HCT116 (cell line): ENCODE measurements at regions not wholly inside any gene's neighbourhood (a gene's known extent, or its start where the extent isn't known, plus 50 kb on each side); places are given as distances from the start of the nearest gene placed in this dataset.

Experiments
- CBX3 ChIP-seq: IDR thresholded peaks from 2 replicates; pipeline ENCODE4 v1.6.1; 2012; ENCODE audit warnings: low read depth
- CTCF ChIP-seq, 3 experiments: fragments of 200-600 bp in 1 of 3; sonication (generic) in 1 of 3; IDR thresholded peaks in 2 of 3; conservative IDR thresholded peaks in 1 of 3; 2 replicates each; pipeline ENCODE4 v1.5.1; 2012 to 2017; ENCODE audit warnings: low read depth in 2 of 3, low read length in 2 of 3, antibody characterized with exemption in 1 of 3, borderline replicate concordance in 1 of 3, control low read depth in 1 of 3, mild to moderate bottlenecking in 1 of 3, mixed read lengths in 1 of 3, mixed run types in 1 of 3, moderate library complexity in 1 of 3; ENCODE audit not compliant: insufficient read depth in 1 of 3
- EZH2 ChIP-seq: fragments of 200-600 bp; sonication (generic); IDR thresholded peaks from 2 replicates; pipeline ENCODE4 v1.6.1; 2017; ENCODE audit warnings: antibody characterized with exemption, mixed run types
- EZH2phosphoT487 ChIP-seq: fragments of 200-600 bp; IDR thresholded peaks from 2 replicates; pipeline ENCODE4 v1.6.1; 2018; ENCODE audit warnings: antibody characterized with exemption, borderline replicate concordance
- FOSL1 ChIP-seq: IDR thresholded peaks from 2 replicates; pipeline ENCODE4 v1.6.1; 2012; ENCODE audit warnings: low read depth
- JUND ChIP-seq: IDR thresholded peaks from 2 replicates; pipeline ENCODE4 v1.6.1; 2012
- POLR2A ChIP-seq: IDR thresholded peaks from 2 replicates; pipeline ENCODE4 v1.7.0; 2011; ENCODE audit warnings: borderline replicate concordance; ENCODE audit not compliant: insufficient read depth, insufficient read length; ENCODE audit errors: extremely low read depth
- POLR2AphosphoS5 ChIP-seq: IDR thresholded peaks from 2 replicates; pipeline ENCODE4 v1.6.1; 2011; ENCODE audit warnings: mild to moderate bottlenecking, low read depth, low read length, moderate library complexity
- SIN3A ChIP-seq: IDR thresholded peaks from 2 replicates; pipeline ENCODE4 v1.6.1; 2012; ENCODE audit warnings: low read depth
- SRF ChIP-seq: IDR thresholded peaks from 2 replicates; pipeline ENCODE4 v1.6.1; 2012; ENCODE audit warnings: low read depth
- TCF7L2 ChIP-seq: IDR thresholded peaks from 2 replicates; pipeline ENCODE4 v1.7.0; 2011; ENCODE audit warnings: borderline replicate concordance, inconsistent platforms; ENCODE audit not compliant: insufficient read depth, insufficient read length; ENCODE audit errors: extremely low read depth
- YY1 ChIP-seq: IDR thresholded peaks from 2 replicates; pipeline ENCODE4 v1.6.1; 2011; ENCODE audit warnings: low read length, low read depth, moderate library complexity, mild to moderate bottlenecking; ENCODE audit not compliant: insufficient replicate concordance; ENCODE audit errors: extremely low read depth
- TF ChIP-seq, protein P1 (sequence below): IDR thresholded peaks from 2 replicates; pipeline ENCODE4 v1.6.1; 2012
- TF ChIP-seq, protein P2 (sequence below): IDR thresholded peaks from 2 replicates; pipeline ENCODE4 v1.6.1; 2012; ENCODE audit warnings: low read depth

DNA sequence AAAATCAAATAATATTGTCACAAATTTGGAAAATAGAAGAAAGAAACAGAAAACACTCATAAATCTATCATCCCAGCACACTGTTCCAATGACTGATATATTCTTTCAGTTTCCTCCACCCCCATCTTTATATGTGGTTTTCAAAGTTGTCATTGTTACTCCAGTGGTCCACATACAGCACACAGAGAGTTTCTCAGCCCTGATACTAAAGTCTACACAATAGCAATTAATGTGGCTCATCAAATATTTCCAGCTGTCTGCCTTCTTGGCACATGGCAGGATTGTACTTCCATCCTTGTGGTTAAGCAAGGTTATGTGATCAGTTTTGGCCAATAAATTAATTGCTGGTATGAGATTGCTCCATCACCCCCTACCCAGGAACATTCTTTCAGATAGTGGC, 221.7 kb downstream of the PDCD6IP start:
- TF ChIP-seq SIN3A (no peak), TCF7L2 (no peak), POLR2AphosphoS5 (no peak), CTCF (IDR thresholded peaks at IDR 0.05 in 2 of 3, conservative IDR thresholded peaks at IDR 0.05 in 1 of 3; ENCODE audit: borderline replicate concordance in 1 of 3, insufficient read depth in 1 of 3, low read depth in 2 of 3, low read length in 2 of 3) (no peak), EZH2phosphoT487 (no peak), EZH2 (no peak), JUND (no peak), POLR2A (no peak), FOSL1 (no peak), SRF (no peak), YY1 (no peak), CBX3 (no peak)
- TF ChIP-seq, protein P1, sequence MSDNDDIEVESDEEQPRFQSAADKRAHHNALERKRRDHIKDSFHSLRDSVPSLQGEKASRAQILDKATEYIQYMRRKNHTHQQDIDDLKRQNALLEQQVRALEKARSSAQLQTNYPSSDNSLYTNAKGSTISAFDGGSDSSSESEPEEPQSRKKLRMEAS: no peak
- TF ChIP-seq, protein P2, sequence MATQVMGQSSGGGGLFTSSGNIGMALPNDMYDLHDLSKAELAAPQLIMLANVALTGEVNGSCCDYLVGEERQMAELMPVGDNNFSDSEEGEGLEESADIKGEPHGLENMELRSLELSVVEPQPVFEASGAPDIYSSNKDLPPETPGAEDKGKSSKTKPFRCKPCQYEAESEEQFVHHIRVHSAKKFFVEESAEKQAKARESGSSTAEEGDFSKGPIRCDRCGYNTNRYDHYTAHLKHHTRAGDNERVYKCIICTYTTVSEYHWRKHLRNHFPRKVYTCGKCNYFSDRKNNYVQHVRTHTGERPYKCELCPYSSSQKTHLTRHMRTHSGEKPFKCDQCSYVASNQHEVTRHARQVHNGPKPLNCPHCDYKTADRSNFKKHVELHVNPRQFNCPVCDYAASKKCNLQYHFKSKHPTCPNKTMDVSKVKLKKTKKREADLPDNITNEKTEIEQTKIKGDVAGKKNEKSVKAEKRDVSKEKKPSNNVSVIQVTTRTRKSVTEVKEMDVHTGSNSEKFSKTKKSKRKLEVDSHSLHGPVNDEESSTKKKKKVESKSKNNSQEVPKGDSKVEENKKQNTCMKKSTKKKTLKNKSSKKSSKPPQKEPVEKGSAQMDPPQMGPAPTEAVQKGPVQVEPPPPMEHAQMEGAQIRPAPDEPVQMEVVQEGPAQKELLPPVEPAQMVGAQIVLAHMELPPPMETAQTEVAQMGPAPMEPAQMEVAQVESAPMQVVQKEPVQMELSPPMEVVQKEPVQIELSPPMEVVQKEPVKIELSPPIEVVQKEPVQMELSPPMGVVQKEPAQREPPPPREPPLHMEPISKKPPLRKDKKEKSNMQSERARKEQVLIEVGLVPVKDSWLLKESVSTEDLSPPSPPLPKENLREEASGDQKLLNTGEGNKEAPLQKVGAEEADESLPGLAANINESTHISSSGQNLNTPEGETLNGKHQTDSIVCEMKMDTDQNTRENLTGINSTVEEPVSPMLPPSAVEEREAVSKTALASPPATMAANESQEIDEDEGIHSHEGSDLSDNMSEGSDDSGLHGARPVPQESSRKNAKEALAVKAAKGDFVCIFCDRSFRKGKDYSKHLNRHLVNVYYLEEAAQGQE: no peak
